Eye (tissue), 1 donor: ENCODE measurements at regions not wholly inside any gene's neighbourhood (a gene's known extent, or its start where the extent isn't known, plus 50 kb on each side); places are given as distances from the start of the nearest gene placed in this dataset.

Experiments used
- DNase-seq: peaks from one replicate; pipeline ENCODE4 v3.0.0-alpha.2; 2015

DNA sequence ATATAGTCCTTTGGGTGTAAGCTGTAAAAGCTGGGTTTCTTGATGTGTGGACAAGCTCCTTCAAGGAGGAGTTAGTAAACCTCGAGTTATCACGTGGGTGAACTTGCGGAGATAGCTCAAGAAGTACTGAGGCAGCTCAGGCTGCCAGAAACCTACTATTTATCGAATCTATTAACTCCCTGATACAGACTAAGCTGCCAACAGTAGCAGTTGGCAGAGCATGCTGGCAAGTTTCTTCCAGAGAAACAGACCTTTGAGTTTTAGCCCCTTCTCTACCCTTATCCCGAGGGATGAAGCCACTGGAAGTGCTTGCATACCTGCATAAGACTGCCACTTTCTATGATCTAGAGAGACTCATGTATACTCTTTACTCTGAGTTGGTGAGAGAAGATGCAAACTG lies 624.5 kb upstream of the USP24 start:
- DNase-seq: no peak

- DNase-seq: no peak
Observed at GRCh38 chr1:55839221-55839620, 624.1 kb upstream of the USP24 start.

GRCh38 chr1:55836086-55836485 lies 620.9 kb upstream of the USP24 start:
- DNase-seq: no peak

DNA sequence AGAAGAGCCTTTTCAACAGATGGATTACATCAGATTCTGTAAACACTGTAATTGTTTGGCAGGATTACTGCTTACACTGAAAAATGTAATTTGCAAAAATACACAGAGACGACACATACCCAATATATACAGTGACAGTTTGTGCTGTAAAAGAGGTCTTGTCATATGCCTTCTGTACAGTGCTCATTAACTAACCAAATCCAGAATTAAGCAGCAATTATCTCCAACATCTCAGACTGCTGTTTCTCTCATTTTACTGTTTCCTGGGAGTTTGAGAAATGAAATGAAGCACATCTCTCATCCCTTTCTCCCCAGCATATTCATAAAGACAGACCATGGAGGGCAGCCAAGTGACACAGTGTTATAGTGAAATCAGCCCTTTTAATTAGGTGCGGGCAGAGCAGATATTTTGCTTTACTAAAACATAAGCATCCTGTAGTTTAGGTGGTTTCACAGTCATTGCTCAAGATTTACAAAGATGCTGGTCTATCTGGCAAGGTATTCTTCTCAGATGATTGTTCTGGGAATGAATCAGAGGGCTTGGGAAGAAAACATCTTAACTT lies 618.4 kb upstream of the USP24 start:
- DNase-seq: peak; percentile 68

- DNase-seq: no peak
Observed at GRCh38 chr1:55831759-55832158, 616.6 kb upstream of the USP24 start.

DNA sequence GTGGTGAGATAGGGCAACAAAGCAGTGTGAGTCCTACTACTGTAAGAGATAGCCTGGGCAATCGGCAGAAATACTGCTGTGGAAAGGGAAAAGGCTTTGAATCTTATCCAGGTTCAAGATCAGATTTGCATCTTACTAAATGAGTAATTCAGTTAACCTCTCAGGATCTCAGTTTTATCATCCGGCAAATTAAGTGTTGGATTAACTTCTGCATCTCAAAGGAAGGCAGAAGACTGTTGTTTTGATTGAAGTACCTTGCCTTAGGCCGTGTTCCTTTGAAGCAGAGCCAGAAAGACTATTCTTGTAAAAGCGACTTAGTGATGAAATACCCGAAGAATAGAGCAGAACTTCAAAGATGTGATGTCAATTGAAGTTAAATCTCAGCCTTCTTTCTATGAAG lies 612.9 kb upstream of the USP24 start:
- DNase-seq: no peak

GRCh38 chr1:55827350-55827749 lies 612.2 kb upstream of the USP24 start:
- DNase-seq: no peak

DNA sequence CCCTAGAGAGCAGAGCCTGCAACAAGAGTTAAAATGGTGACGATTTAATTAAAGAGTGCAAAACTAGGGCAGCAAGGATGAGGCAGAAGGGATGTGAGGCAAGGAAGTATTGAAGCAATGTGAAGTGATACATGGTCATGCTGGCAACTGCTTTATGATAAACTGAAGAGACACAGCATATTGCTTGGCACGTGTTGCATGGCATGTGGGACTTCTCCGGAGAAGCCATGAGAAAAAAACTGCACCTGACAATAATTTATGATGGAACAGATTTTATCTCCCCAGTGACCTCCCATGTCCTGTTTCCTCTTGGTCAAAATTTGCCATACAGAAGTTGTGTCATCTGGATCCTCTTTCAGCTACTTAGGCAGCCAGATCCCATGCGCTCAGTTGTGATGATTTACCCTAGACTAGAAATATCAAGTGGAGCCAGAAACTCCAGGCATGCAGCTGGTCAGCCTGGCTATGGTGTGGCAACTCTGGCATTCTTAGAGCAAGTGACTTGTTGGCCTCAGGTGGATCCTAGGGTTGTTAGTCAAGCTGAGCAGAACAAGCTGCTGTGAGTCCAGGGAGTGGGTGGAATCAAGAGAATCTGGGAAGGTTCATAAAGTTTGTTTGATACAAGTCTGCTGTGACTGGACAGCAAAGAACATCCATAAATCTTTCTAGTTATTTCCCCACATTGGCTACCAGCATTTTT lies 611.4 kb upstream of the USP24 start:
- DNase-seq: no peak

DNA sequence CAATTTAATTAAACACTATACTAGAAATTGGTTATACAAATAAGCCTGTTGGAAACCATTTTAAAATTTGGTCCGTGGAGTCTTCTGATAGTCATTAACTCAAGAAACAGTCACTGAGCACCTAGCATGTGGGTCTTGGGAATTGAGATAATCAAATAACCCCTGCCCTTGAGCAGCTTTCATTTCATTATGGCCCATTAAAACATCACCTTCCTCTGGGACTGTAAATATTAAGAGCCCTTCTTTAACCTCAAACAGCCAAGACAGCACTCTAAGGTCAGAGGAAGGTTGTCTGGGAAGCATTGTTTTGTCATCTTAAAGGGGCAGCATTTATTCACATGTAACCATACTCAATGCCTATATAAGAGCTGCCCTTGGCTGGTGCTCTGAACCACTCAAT lies 610.3 kb upstream of the USP24 start:
- no peak for DNase-seq

- no peak for DNase-seq
Observed at GRCh38 chr1:55824251-55824640, 609.1 kb upstream of the USP24 start.

- no peak for DNase-seq
Observed at GRCh38 chr1:55823541-55824250, 608.5 kb upstream of the USP24 start.

DNA sequence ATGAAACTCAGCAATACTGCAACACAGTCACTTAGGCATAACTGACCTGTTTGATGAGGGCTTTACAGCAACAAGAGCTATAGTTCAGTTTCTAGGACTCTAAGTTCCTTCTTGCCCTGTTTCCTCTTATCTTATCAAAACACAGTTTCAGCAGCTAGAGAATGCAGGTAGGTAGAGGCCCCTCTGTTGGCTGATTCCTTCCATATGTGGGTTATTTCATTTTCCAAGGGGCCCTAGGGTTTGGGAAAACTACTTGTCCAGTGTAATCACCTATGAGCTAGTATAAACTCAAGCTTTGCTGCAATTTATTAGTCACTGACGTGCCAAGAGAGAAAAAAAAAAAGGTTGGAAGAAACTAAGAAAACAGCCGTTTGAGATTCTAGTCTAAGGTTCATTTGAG lies 607.7 kb upstream of the USP24 start:
- no peak for DNase-seq

GRCh38 chr1:55821234-55821633 lies 606.1 kb upstream of the USP24 start:
- no peak for DNase-seq

GRCh38 chr1:55820501-55820900 lies 605.3 kb upstream of the USP24 start:
- no peak for DNase-seq

DNA sequence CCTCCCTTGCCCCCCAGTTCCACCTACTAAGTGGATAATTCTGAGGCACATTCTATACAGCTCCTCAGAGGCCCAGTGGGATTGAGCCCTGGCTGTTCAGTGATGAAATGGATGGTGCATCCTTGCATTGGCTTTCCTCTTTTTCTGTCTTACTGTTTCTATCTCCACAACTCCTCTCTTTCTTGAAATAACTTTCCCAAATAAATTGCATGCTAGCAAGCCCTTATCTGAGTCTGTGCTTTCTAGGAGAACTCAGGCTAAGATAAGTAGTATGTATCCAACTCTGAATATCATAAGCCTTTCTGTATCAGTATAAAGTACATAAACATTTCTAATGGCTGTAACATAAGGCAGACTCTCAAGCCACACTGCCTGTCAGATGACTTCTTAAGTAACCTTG lies 603.8 kb upstream of the USP24 start:
- no peak for DNase-seq

DNA sequence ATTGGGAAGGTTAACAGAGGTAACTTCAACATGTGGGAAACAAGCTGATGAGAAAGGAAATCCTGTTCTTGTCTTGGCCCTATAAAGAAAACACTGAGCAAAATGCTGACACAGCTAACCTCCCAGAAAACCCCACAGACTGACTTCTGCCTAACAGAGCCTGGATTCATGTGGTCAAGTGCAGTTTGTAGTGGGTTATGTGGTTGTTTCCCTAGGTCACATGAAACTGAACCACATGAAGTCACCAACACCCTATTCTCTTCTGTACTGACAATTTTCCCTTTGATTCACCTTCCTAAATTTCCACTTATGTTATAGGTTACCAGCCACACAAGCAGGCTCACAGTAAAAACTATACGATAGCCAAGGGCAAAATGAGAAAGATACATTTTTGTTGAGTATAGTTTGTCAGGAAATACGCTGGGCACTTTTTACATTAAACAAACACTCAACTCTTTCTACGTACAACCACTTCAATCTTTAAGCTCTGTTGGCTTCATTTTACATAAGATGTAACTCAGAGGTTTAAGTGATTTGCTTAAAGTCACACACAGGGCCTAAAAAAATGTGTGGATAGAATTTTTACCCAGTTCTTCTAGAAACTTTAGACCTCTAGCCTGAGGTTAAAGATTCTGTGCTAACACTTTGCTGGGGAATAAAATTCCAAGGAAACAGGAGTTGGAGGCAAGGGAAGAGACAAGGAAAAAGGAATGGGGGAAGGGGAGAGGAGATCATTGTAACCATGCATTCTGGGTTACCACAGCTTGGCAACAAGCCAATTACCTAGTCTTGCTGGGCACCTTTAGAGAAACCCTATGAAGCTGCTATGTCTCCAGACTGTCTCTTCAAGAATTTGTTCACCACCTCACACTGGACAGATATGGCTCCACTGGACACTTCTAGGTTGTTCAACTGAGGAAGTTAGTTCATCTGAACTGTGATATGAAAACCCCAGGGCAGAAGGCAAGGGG lies 601.6 kb upstream of the USP24 start:
- no peak for DNase-seq

GRCh38 chr1:55815745-55816455 lies 600.7 kb upstream of the USP24 start:
- no peak for DNase-seq

- DNase-seq: no peak
Observed at GRCh38 chr1:55814967-55815366, 599.8 kb upstream of the USP24 start.

DNA sequence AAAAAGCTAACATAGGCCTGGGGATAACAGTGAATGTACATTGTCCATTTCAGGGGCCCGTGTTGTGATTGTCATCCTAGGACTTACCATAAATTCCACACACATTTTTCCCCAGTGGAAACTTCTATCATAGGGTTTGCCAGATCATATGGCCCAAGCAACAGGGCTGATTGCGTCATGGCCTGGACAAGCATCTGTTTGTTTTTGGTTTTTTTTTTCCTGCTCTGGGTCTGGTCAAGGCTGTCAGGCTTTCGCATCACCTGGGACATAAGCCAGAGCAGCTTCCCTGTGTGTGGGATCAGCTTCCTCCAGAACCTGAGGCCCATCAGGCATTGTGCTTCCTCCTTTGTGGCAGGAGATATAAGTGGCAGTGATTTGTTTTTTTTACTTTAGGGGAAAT lies 598.5 kb upstream of the USP24 start:
- DNase-seq: no peak

DNA sequence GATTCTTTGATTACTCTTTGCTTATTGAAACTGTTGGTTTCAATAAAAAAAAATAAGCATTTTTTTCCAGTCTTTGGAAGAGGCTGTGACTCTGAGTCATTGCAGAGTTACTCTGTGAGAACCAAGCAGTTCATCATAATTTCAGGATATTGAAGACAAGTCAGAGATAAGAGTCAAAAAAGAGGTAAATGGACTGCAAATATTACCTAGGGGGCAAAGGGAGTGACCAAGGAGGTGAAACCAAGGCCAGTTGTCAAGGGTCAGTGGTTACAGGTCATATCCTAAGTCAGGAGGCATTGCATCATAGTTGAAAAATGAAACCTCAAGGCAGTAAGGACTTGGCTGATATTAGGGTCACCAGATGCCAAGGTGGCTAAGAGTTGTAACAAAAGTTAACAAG lies 597.1 kb upstream of the USP24 start:
- DNase-seq: no peak

DNA sequence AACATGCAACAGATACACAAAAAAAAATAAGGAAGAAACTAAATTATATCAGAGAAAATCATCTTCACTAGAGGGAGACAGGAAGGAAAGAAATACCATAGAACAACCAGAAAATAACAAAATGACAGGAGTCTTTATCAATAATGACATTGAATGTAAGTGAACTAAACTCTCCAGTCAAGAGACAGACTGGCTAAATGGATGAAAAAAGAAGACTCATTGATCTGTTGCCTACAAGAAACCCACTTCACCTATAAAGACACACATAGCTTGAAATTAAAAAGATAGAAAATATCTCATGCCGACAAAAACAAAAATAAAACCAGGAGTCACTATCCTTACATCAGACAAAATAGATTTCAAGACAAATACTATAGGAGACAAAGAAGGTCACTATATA lies 593.1 kb upstream of the USP24 start:
- no peak for DNase-seq

DNA sequence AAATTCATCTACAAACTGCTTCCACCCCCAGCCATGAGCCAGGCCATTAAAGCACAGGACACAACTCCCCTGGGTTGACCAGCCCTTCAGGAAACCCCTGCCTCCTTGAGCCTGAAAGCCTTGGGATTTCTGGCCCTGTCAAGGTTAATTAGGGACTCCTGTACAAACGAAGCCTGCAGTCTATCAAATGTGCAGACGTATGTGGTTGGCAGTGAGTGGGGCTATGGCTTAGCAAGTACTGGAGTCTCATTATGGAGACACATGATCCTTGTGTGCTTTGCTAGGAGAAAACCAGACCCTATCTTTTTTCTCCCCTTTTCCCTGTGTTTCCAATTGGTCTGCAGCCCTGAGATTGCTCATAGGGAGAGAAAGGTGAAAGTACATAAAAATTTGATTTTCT lies 588.3 kb upstream of the USP24 start:
- DNase-seq: peak; percentile 74

- no peak for DNase-seq
Observed at GRCh38 chr1:55801481-55801880, 586.3 kb upstream of the USP24 start.
